ENCODE measurements at regions not wholly inside any gene's neighbourhood (a gene's known extent, or its start where the extent isn't known, plus 50 kb on each side); places are given as distances from the start of the nearest gene placed in this dataset.

GRCh38 chr5:10836986-10837385 lies 76.0 kb upstream of the DAP start:
- TF ChIP-seq CTCF (IDR thresholded peaks at IDR 0.05) (no peak), POLR2A (IDR thresholded peaks at IDR 0.05) (no peak)

Measured in heart left ventricle (tissue), 13 donors.